Ectodermal cell (in vitro differentiated cells): ENCODE measurements at regions not wholly inside any gene's neighbourhood (a gene's known extent, or its start where the extent isn't known, plus 50 kb on each side); places are given as distances from the start of the nearest gene placed in this dataset.
"Not testable (repeated sequence)": the region's sequence is repeated elsewhere in the genome, so short reads cannot be mapped to it uniquely, and the experiment has no call there.

Experiments
- H3K27ac ChIP-seq: 2 replicates; pipeline ENCODE4 v1.7.0; 2013; ENCODE audit warnings: mild to moderate bottlenecking, low read depth, low read length; ENCODE audit not compliant: insufficient read depth, poor library complexity, severe bottlenecking
- H3K27me3 ChIP-seq: 2 replicates; pipeline ENCODE4 v1.7.0; 2013; ENCODE audit warnings: mild to moderate bottlenecking, low read length; ENCODE audit not compliant: insufficient read depth, control insufficient read depth, poor library complexity, severe bottlenecking
- H3K36me3 ChIP-seq: one replicate; pipeline ENCODE4 v1.7.0; 2013; ENCODE audit warnings: low read length; ENCODE audit not compliant: control insufficient read depth, insufficient read depth
- H3K4me1 ChIP-seq: one replicate; pipeline ENCODE4 v1.7.0; 2013; ENCODE audit warnings: low read length; ENCODE audit not compliant: control insufficient read depth, insufficient read depth
- H3K4me3 ChIP-seq: 2 replicates; pipeline ENCODE4 v1.7.0; 2013; ENCODE audit warnings: low read depth, low read length, control low read depth; ENCODE audit not compliant: insufficient read depth
- H3K9me3 ChIP-seq: 2 replicates; pipeline ENCODE4 v1.7.0; 2013; ENCODE audit warnings: mild to moderate bottlenecking, low read length, moderate library complexity; ENCODE audit not compliant: control insufficient read depth
- WGBS, 2 experiments: methylation state at CpG; one replicate each; pipeline ENCODE4 v1.1.7; 2013; ENCODE audit warnings: missing lambda C conversion rate in 2 of 2; 5-methylcytosine and 5-hydroxymethylcytosine counted together

DNA sequence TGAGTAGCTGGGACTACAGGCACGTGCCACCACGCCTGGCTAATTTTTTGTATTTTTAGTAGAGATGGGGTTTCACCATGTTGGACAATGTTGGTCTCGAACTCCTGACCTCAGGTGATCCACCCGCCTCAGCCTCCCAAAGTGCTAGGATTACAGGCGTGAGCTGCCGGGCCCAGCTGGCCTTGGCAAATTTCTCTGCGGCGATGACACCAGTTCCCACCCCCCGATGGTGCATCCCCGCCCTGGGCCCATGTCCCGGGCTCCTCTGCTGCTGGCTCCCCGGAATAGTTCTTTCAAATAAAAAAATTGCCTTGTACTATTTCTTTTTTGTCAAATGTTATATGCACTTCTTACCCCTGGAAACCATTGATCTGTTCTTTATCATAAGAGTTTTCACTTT lies 171.5 kb upstream of the SPHKAP start:
- H3K27ac ChIP-seq, H3K9me3 ChIP-seq, H3K36me3 ChIP-seq, H3K27me3 ChIP-seq, H3K4me1 ChIP-seq, H3K4me3 ChIP-seq: not testable (repeated sequence)
- WGBS, 2 experiments: 90 to 95% methylated on average over 11 to 12 of the region's 12 CpGs

DNA sequence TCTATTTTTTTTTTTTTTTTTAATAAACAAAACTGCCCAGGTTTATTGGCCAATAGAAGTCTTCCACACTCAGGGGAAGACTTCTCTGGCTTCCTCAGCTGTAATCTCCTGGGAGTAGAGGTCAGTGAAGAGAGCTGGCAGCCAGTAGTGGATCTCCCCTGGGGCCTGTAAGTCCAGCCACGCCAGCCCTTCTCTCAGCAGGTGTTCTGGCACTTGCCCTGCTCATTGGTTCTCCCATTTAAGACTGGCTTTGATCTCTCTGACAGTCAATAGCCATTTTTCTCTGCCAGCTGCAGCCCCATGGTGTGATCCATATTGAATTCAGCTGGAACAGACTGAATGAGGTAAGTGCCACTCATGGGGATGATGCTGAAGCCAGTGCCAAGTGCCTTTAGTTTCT lies 170.6 kb upstream of the SPHKAP start:
- no peaks in the 10 kb centered on the region for H3K36me3 ChIP-seq
- 32 to 38% methylated on average over 1 of the region's 1 CpG for WGBS, 2 experiments
- no peak overlapping the region for H3K27ac ChIP-seq
- no peaks in the 10 kb centered on the region for H3K27me3 ChIP-seq
- H3K4me1 ChIP-seq: no peaks in the 10 kb centered on the region
- no peaks in the 10 kb centered on the region for H3K9me3 ChIP-seq
- H3K4me3 ChIP-seq: no peak overlapping the region

- Histone ChIP-seq H3K9me3 (no peaks in the 10 kb centered on the region), H3K4me1 (no peaks in the 10 kb centered on the region), H3K27ac (no peak overlapping the region), H3K27me3 (no peaks in the 10 kb centered on the region), H3K36me3 (no peaks in the 10 kb centered on the region), H3K4me3 (no peak overlapping the region)
These were observed 167.1 kb upstream of the SPHKAP start for GRCh38 chr2:228348516-228349064.

DNA sequence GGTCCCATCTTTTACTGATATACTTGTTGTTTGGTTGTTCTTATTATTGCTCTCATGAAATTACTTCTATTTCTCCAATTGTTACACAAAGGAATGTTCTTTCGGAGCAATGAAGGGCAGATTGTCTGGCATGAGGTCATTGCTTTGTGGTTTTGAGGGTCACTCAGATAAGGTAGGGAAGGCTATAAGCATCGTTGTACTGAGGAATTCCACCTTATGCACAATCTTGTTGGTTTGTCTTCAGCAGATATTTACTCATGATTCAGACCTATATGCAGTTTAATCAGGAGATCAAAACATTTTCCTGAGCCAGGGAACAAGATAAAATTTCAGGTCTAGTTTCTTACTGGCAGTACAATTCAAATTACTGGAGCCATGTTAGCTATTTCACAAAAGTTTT lies 163.0 kb upstream of the SPHKAP start:
- Histone ChIP-seq H3K27ac (no peak overlapping the region), H3K9me3 (peaks cover 2% of the 10 kb centered on the region), H3K4me1 (no peaks in the 10 kb centered on the region), H3K36me3 (no peaks in the 10 kb centered on the region), H3K4me3 (no peak overlapping the region), H3K27me3 (no peaks in the 10 kb centered on the region)
- WGBS, 2 experiments: 93 to 96% methylated on average over 1 to 2 of the region's 2 CpGs

- H3K27me3 ChIP-seq: no peaks in the 10 kb centered on the region
- no peak overlapping the region for H3K27ac ChIP-seq
- no peaks in the 10 kb centered on the region for H3K36me3 ChIP-seq
- H3K9me3 ChIP-seq: peaks cover 2% of the 10 kb centered on the region
- H3K4me3 ChIP-seq: no peak overlapping the region
- no peaks in the 10 kb centered on the region for H3K4me1 ChIP-seq
These were observed 158.0 kb upstream of the SPHKAP start for GRCh38 chr2:228339525-228339924.

DNA sequence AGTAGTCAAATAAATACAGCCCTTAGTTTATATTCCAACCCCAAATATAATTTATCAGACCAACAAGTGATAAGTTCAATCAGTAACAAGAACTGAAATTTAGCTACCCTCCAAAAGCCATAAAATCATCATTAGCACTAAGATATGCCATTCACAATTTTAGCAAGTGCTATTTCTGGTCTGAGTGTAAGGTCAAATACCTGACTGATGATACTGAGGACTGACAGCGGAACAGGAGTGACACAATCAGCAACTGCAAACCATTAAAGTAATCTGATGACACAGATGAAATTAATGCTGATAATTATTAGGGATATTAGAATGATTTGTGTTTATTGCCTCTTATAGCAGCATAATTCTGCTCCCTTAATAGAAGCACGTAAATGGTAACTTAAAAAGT lies 152.7 kb upstream of the SPHKAP start:
- no peak overlapping the region for H3K4me3 ChIP-seq
- no peaks in the 10 kb centered on the region for H3K36me3 ChIP-seq
- no peaks in the 10 kb centered on the region for H3K27me3 ChIP-seq
- H3K4me1 ChIP-seq: no peaks in the 10 kb centered on the region
- whole genome bisulfite sequencing, 2 experiments: 91 to 95% methylated on average over 1 of the region's 2 CpGs
- no peaks in the 10 kb centered on the region for H3K9me3 ChIP-seq
- H3K27ac ChIP-seq: no peak overlapping the region

DNA sequence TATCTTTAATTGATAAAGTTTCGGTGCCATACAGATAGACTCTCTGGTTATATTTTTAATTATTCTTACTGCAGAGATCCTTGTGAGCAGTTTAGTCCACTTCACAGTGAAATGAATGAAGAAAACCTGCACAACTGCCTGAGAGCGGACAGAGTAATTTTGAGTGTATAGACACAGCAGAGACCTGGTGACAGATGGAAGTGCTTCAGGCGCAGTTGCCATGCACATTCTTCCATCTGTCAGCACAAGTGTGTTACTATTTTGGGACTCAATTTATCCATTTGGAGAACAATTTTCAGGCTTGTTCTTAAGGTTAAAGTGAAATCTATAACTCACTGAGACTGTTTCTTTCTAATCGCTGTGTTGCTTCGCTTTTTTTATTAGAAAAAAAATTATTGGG lies 147.8 kb upstream of the SPHKAP start:
- no peaks in the 10 kb centered on the region for H3K36me3 ChIP-seq
- no peaks in the 10 kb centered on the region for H3K4me1 ChIP-seq
- H3K27ac ChIP-seq: no peak overlapping the region
- no peak overlapping the region for H3K4me3 ChIP-seq
- no peaks in the 10 kb centered on the region for H3K27me3 ChIP-seq
- no peaks in the 10 kb centered on the region for H3K9me3 ChIP-seq
- WGBS, 2 experiments: 93 to 96% methylated on average over 5 of the region's 5 CpGs

DNA sequence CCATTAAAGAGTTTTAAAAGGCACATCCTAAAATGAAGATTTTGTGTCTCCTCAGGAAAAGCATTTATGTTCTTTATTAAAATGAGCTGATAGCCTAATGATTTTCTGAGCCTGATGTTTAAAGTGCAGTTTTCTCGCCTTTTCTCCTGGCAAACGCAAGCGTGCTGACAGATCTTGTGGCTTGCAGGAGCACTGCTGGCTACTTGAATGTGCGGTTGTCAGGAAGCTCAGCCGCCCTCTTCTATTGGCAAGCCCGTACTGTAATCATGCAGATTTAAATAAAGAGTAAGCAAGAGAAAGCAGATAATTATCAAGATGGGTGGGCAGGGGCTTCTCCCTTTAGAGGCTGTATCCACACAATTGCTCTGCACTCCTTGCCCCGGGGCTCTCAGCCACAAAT lies 139.5 kb upstream of the SPHKAP start:
- 90 to 93% methylated on average over 7 of the region's 7 CpGs for WGBS, 2 experiments
- Histone ChIP-seq H3K36me3 (no peaks in the 10 kb centered on the region), H3K4me3 (no peak overlapping the region)

GRCh38 chr2:228318218-228318617 lies 136.7 kb upstream of the SPHKAP start:
- WGBS, 2 experiments: 33 to 40% methylated on average over 1 of the region's 1 CpG
- no peaks in the 10 kb centered on the region for H3K4me1 ChIP-seq
- H3K36me3 ChIP-seq: no peaks in the 10 kb centered on the region
- H3K4me3 ChIP-seq: no peak overlapping the region
- no peak overlapping the region for H3K27ac ChIP-seq
- no peaks in the 10 kb centered on the region for H3K9me3 ChIP-seq
- H3K27me3 ChIP-seq: no peaks in the 10 kb centered on the region

More for the DNA sequence above, 139.5 kb upstream of the SPHKAP start:
- no peaks in the 10 kb centered on the region for H3K9me3 ChIP-seq
- no peaks in the 10 kb centered on the region for H3K27me3 ChIP-seq
- H3K4me1 ChIP-seq: no peaks in the 10 kb centered on the region
- H3K27ac ChIP-seq: no peak overlapping the region

DNA sequence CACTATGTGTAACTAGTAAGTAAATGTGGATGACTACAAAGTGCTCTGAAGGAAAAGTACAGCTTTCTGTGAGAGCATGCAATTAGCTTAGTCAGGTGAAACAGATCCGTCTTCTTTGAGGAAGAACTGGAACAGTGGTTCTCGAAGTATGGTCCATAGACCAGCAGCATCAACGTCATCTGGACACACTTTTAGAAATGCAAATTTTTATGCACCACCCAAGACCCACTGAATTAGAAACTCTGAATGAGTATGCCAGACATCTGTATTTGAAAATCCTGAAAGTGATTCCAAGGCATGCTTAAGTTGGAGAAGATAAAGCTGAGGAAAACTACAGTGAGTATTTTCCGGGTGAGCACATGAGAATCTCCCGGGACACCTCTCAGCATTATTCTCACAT lies 130.7 kb upstream of the SPHKAP start:
- H3K27ac ChIP-seq: no peak overlapping the region
- H3K27me3 ChIP-seq: no peaks in the 10 kb centered on the region
- no peaks in the 10 kb centered on the region for H3K4me1 ChIP-seq
- no peak overlapping the region for H3K4me3 ChIP-seq
- H3K36me3 ChIP-seq: no peaks in the 10 kb centered on the region
- no peaks in the 10 kb centered on the region for H3K9me3 ChIP-seq
- 91 to 95% methylated on average over 5 of the region's 5 CpGs for WGBS, 2 experiments

- WGBS, 2 experiments: 94 to 97% methylated on average over 3 of the region's 3 CpGs
These were observed 122.5 kb upstream of the SPHKAP start for GRCh38 chr2:228303960-228304359.

More at GRCh38 chr2:228303960-228304359, 122.5 kb upstream of the SPHKAP start:
- H3K36me3 ChIP-seq: no peaks in the 10 kb centered on the region
- H3K4me3 ChIP-seq: no peak overlapping the region
- H3K27me3 ChIP-seq: no peaks in the 10 kb centered on the region
- H3K9me3 ChIP-seq: no peaks in the 10 kb centered on the region
- no peaks in the 10 kb centered on the region for H3K4me1 ChIP-seq
- H3K27ac ChIP-seq: no peak overlapping the region
